ENCODE measurements at regions not wholly inside any gene's neighbourhood (a gene's known extent, or its start where the extent isn't known, plus 50 kb on each side); places are given as distances from the start of the nearest gene placed in this dataset.
"Not testable (repeated sequence)": the region's sequence is repeated elsewhere in the genome, so short reads cannot be mapped to it uniquely, and the experiment has no call there.

DNA sequence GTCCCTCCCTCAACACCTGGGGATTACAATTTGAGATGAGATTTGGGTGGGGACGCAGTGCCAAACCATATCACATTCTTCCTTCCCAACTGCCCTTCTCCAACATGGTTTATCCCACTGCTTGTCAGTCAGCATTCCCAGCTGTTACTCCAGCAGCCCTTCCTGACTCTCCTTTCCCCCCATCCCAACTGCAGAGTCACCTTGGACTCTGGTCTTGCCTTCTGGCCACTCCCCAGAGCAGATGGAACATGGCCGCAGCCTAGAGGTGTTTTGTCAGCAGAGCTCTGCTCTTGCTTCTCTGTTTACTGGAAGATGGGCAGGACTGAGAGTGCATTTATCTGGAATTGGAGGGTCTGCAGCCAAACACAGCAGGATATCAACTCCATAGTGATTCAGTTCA, 51.2 kb upstream of the MEX3C start:
- H3K27ac Mint-ChIP-seq: no peak overlapping the region
- H3K27me3 Mint-ChIP-seq: no peaks in the 10 kb centered on the region
- no peaks in the 10 kb centered on the region for H3K9me3 Mint-ChIP-seq
- POLR2A ChIA-PET: no interaction called here
- no peak for DNase-seq
- H3K36me3 Mint-ChIP-seq (ENCODE audit: low read depth): no peaks in the 10 kb centered on the region
- CTCF ChIA-PET: no interaction called here
- H3K4me3 Mint-ChIP-seq: no peak overlapping the region
- no peaks in the 10 kb centered on the region for H3K4me1 Mint-ChIP-seq

DNA sequence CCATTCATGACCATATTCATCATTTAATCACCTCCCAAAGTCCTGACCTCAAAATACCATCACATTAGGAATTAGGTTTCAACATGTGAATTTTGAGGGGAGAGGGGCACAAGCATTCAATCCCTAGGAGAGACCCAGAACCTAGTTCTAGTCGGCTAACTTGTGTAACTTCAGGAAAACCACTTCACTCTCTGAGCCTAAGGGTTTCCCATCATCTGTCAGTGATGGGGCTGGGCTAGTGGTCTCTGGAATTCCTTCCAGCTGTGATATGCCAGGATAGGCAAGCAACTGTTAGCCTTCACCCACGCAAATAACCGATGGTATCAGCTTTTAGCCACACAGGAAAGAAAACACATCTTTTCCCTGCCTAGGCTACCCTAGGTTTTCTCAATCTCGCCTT, 52.5 kb upstream of the MEX3C start:
- no peaks in the 10 kb centered on the region for H3K36me3 Mint-ChIP-seq (ENCODE audit: low read depth)
- no peaks in the 10 kb centered on the region for H3K4me1 Mint-ChIP-seq
- CTCF ChIA-PET: no interaction called here
- POLR2A ChIA-PET: no interaction called here
- no peaks in the 10 kb centered on the region for H3K27me3 Mint-ChIP-seq
- no peak overlapping the region for H3K4me3 Mint-ChIP-seq
- H3K27ac Mint-ChIP-seq: no peak overlapping the region
- H3K9me3 Mint-ChIP-seq: no peaks in the 10 kb centered on the region
- DNase-seq: no peak

DNA sequence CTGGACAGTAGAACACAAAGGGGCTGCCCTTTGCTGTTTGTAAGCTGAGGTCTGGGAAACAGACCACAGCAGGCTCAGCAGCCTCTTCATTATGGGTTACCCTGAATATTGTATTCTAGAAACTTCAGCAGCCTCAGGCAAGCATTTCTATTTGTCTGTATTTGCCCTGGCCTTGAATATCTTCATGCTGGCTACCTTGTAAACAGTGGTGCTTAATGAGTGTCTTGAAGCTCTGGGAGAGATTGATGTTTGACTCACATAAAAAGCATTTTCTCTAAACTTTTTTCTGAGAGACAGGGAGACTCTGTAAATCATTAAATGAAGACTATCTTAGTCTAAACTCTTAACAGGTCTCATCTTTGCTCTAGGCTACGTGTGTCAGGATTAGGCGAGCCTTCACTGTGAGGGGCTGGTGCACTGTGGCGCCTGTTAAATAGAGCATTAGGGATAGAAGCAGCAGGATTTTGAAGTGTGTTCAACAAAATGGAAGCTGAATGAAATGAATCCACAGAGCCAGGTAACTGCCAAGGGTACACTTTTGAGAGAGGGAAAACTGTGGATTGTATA, 53.1 kb upstream of the MEX3C start:
- H3K27ac Mint-ChIP-seq: no peak overlapping the region
- no peaks in the 10 kb centered on the region for H3K27me3 Mint-ChIP-seq
- H3K9me3 Mint-ChIP-seq: no peaks in the 10 kb centered on the region
- ChIA-PET POLR2A (no interaction called here), CTCF (no interaction called here)
- H3K4me3 Mint-ChIP-seq: no peak overlapping the region
- H3K4me1 Mint-ChIP-seq: no peaks in the 10 kb centered on the region
- H3K36me3 Mint-ChIP-seq (ENCODE audit: low read depth): no peaks in the 10 kb centered on the region
- no peak for DNase-seq

DNA sequence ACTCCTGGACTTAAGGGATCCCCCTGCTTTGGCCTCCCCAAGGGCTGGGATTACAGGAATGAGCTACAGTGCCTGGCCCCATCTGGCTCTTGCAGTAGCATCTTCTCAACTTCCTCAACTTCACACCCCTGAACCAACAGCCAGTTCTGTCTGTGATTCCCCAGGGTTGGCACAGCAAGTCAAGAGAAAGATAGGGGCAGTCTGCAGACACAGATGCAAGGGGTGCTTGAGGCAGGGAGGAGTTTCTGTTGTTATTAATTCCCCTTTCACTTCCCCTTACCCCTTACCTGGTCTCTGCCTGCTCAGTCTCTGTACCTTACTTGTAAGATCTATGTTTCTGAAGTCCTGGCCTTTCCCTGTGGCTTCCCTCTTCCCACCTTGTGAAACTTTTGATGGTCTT, 54.1 kb upstream of the MEX3C start:
- POLR2A ChIA-PET: no interaction called here
- H3K4me1 Mint-ChIP-seq: no peaks in the 10 kb centered on the region

DNA sequence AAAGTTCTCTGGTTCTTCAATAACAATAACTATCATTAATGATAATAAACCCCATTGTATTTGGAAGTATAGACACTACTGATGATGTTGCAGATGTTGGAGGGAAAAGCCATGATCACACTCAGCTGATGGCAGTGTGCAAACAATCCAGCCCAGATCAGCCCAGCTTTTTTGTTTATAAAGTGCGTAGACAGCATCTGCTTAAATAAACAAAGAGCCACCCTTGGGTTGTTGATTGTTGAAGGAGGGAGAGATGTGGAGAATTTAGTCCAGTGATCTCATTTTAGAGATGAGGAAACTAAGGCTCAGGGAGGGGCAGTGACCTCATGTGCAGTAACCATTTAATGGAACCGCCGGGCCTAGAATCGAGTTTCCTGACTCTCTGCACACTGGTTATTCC, 56.0 kb upstream of the MEX3C start:
- no peak for DNase-seq
- peaks cover 2% of the 10 kb centered on the region for H3K27me3 Mint-ChIP-seq
- H3K4me1 Mint-ChIP-seq: no peaks in the 10 kb centered on the region
- CTCF ChIA-PET: no interaction called here
- POLR2A ChIA-PET: no interaction called here
- H3K4me3 Mint-ChIP-seq: no peak overlapping the region
- no peaks in the 10 kb centered on the region for H3K36me3 Mint-ChIP-seq (ENCODE audit: low read depth)
- H3K9me3 Mint-ChIP-seq: no peaks in the 10 kb centered on the region
- no peak overlapping the region for H3K27ac Mint-ChIP-seq

More for the DNA sequence above, 54.1 kb upstream of the MEX3C start:
- CTCF ChIA-PET: no interaction called here
- Mint-ChIP-seq H3K27ac (no peak overlapping the region), H3K9me3 (no peaks in the 10 kb centered on the region), H3K27me3 (no peaks in the 10 kb centered on the region), H3K4me3 (no peak overlapping the region), H3K36me3 (ENCODE audit: low read depth) (no peaks in the 10 kb centered on the region)
- no peak for DNase-seq

- H3K27me3 Mint-ChIP-seq: peaks cover 2% of the 10 kb centered on the region
- CTCF ChIA-PET: interaction anchor here (0.7 kb wide), 1 partner anchor 20 kb away, joined by 4 read pairs; no protein-coding TSS in a partner anchor
Measured at GRCh38 chr18:51255693-51256092, 58.2 kb upstream of the MEX3C start.

DNA sequence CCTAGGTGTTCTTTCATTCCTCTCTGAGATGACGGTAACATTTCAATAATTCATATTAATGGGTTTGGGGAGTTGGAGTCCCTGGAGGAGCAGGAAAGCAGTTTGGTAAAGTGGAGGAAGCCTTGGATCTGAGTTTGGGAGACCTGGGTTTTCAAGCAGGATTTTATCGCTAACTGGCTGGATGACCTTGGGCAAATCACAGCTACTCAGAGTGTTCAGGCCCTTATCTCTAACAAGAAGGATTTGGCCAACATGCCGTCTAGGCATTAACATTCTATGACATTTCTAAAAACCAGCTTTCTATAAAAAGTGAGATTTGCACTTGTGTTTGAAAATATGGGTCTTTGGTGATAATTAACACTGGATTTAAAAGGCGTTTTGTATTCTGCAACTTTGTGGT, 59.7 kb upstream of the MEX3C start:
- Mint-ChIP-seq H3K4me3 (no peak overlapping the region), H3K36me3 (ENCODE audit: low read depth) (no peaks in the 10 kb centered on the region), H3K27ac (no peak overlapping the region), H3K27me3 (peaks cover 6% of the 10 kb centered on the region), H3K9me3 (no peaks in the 10 kb centered on the region), H3K4me1 (no peaks in the 10 kb centered on the region)
- ChIA-PET POLR2A (no interaction called here), CTCF (no interaction called here)
- no peak for DNase-seq

More at GRCh38 chr18:51255693-51256092, 58.2 kb upstream of the MEX3C start:
- no peak for DNase-seq
- no peaks in the 10 kb centered on the region for H3K4me1 Mint-ChIP-seq
- H3K27ac Mint-ChIP-seq: no peak overlapping the region
- POLR2A ChIA-PET: no interaction called here
- H3K9me3 Mint-ChIP-seq: no peaks in the 10 kb centered on the region
- no peaks in the 10 kb centered on the region for H3K36me3 Mint-ChIP-seq (ENCODE audit: low read depth)
- no peak overlapping the region for H3K4me3 Mint-ChIP-seq

GRCh38 chr18:51260118-51260517, 62.6 kb upstream of the MEX3C start:
- no peaks in the 10 kb centered on the region for H3K9me3 Mint-ChIP-seq
- CTCF ChIA-PET: no interaction called here
- H3K4me3 Mint-ChIP-seq: no peak overlapping the region
- no peaks in the 10 kb centered on the region for H3K4me1 Mint-ChIP-seq
- no peaks in the 10 kb centered on the region for H3K36me3 Mint-ChIP-seq (ENCODE audit: low read depth)
- peaks cover 7% of the 10 kb centered on the region for H3K27me3 Mint-ChIP-seq
- POLR2A ChIA-PET: no interaction called here
- no peak overlapping the region for H3K27ac Mint-ChIP-seq
- DNase-seq: no peak

GRCh38 chr18:51266077-51266476, 68.6 kb upstream of the MEX3C start:
- not testable (repeated sequence) for H3K9me3 Mint-ChIP-seq; H3K36me3 Mint-ChIP-seq (ENCODE audit: low read depth); DNase-seq; H3K4me3 Mint-ChIP-seq; H3K4me1 Mint-ChIP-seq; H3K27ac Mint-ChIP-seq
- POLR2A ChIA-PET: interaction anchor here (0.5 kb wide), 1 partner anchor 238 kb away, joined by 4 read pairs; no protein-coding TSS in a partner anchor
- H3K27me3 Mint-ChIP-seq: peaks cover 12% of the 10 kb centered on the region
- CTCF ChIA-PET: interaction anchor here (0.6 kb wide), 1 partner anchor 10 kb away, joined by 3 read pairs; no protein-coding TSS in a partner anchor

GRCh38 chr18:51266773-51267172, 69.3 kb upstream of the MEX3C start:
- H3K4me1 Mint-ChIP-seq: no peaks in the 10 kb centered on the region
- no peaks in the 10 kb centered on the region for H3K36me3 Mint-ChIP-seq (ENCODE audit: low read depth)
- CTCF ChIA-PET: interaction anchor here (1.2 kb wide), 1 partner anchor 11 kb away, joined by 3 read pairs; no protein-coding TSS in a partner anchor
- DNase-seq: no peak
- no peaks in the 10 kb centered on the region for H3K9me3 Mint-ChIP-seq
- POLR2A ChIA-PET: interaction anchor here (0.5 to 0.6 kb wide), 2 partner anchors 156 to 238 kb away, joined by 3 to 4 read pairs; no protein-coding TSS in a partner anchor
- H3K4me3 Mint-ChIP-seq: no peak overlapping the region
- H3K27me3 Mint-ChIP-seq: peaks cover 8% of the 10 kb centered on the region
- no peak overlapping the region for H3K27ac Mint-ChIP-seq

DNA sequence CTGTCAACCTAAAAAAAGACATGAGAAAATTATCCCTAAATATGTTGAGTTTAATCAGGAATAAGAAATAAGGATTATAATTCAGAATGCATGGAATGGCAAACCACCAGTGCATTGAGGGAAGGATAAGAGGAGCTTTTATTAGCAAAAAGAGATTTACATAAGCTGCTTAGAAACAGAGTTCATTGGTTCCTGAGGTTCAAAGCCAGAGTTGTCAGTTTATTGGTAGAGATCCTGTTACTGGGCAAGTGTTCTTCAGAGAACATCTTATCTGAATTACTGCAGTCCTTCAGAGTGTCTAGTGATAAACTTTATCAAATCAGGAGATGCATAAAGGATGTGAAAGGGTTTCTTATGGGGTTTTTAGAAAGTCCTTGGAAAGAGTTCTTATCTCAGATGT, 76.0 kb upstream of the MEX3C start:
- no peaks in the 10 kb centered on the region for H3K27me3 Mint-ChIP-seq
- H3K27ac Mint-ChIP-seq: no peak overlapping the region
- no peak for DNase-seq
- POLR2A ChIA-PET: no interaction called here
- H3K4me1 Mint-ChIP-seq: peaks cover 2% of the 10 kb centered on the region
- no peaks in the 10 kb centered on the region for H3K9me3 Mint-ChIP-seq
- no peaks in the 10 kb centered on the region for H3K36me3 Mint-ChIP-seq (ENCODE audit: low read depth)
- CTCF ChIA-PET: no interaction called here
- H3K4me3 Mint-ChIP-seq: no peak overlapping the region

DNA sequence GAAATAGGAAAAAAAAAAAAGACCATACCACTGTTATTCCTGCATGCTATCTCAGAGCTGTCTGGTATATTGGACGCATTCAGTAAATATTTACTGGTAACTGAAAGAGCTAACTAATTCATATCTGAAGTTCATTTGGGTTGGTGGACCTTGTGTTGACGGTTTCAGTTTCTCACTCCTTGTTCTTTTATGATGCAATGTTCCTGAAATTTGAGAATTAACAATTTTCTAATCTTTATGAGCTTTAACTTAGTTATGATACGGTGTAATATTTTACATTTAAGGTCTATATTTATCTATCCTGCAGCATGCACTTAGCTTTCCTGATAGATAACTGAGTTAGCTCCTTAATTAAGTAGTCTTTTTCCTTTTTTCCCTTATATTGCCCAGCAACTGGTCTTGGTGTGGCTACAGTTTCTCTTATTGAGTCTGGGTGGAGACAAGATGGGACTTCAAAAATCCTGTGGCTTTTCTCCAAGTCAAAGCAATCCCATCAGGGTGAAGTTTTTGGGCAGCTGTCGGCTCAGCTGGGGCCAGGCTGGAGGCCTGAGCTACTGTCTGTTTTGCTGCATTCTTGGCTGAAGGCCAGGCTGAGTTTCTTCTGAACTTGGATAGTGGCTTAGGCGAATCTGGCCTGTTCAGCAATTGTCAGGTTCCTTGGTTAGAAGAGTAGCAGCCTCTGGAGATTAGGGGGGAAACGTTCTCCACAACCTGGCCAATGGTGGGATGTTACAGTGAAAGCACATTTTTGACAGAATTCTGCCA, 78.4 kb upstream of the MEX3C start:
- Mint-ChIP-seq H3K4me1 (peaks cover 2% of the 10 kb centered on the region), H3K4me3 (no peak overlapping the region), H3K36me3 (ENCODE audit: low read depth) (no peaks in the 10 kb centered on the region), H3K27me3 (no peaks in the 10 kb centered on the region), H3K27ac (no peak overlapping the region), H3K9me3 (no peaks in the 10 kb centered on the region)
- ChIA-PET POLR2A (interaction anchor here (0.6 kb wide), 1 partner anchor 78 kb away, joined by 4 read pairs; no protein-coding TSS in a partner anchor), CTCF (interaction anchor here (0.7 kb wide), 1 partner anchor 10 kb away, joined by 3 read pairs; no protein-coding TSS in a partner anchor)
- DNase-seq: no peak

DNA sequence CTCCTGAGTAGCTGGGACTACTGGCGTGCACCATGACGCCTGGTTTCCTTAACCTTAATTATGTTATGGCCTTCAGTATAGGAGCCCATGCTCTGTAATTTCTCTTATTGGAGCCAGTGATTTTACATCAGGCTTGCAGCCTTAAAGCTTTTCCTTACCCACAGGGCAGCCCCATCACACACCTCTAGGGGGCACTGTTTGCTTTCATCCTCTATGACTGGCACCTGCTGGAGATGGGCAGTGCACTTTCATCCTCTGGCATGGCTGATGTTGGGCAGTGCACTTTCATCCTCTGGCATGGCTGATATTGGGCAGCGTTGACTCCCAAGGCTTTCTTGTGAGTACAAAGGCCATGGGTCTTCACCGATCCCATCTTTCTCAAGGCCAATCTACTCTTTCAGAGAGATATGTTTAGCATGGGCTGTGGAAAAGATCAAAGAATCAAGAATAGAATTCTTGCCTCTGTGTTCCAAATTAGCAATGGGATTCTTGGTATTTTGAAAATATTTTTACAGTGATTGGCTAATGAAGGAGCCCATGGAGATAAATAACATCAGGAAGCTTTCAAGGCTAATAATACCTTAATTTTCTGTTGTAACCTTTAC, 80.7 kb upstream of the MEX3C start:
- Mint-ChIP-seq H3K36me3 (ENCODE audit: low read depth) (no peaks in the 10 kb centered on the region), H3K27ac (no peak overlapping the region), H3K4me3 (no peak overlapping the region), H3K27me3 (no peaks in the 10 kb centered on the region), H3K9me3 (no peaks in the 10 kb centered on the region), H3K4me1 (peaks cover 2% of the 10 kb centered on the region)
- POLR2A ChIA-PET: no interaction called here
- CTCF ChIA-PET: interaction anchor here (0.8 kb wide), 2 partner anchors 11 to 465 kb away, joined by 3 read pairs; no protein-coding TSS in a partner anchor
- DNase-seq: peak; percentile 49

Measured in activated CD4-positive, alpha-beta T cell treated with anti-CD3 and anti-CD28 coated beads, Interleukin-2, amount 10 ng/mL, durations not matched to agents 7 days and 5 days (primary cell).